ENCODE measurements at regions not wholly inside any gene's neighbourhood (a gene's known extent, or its start where the extent isn't known, plus 50 kb on each side); places are given as distances from the start of the nearest gene placed in this dataset.
"Not testable (repeated sequence)": the region's sequence is repeated elsewhere in the genome, so short reads cannot be mapped to it uniquely, and the experiment has no call there.

DNA sequence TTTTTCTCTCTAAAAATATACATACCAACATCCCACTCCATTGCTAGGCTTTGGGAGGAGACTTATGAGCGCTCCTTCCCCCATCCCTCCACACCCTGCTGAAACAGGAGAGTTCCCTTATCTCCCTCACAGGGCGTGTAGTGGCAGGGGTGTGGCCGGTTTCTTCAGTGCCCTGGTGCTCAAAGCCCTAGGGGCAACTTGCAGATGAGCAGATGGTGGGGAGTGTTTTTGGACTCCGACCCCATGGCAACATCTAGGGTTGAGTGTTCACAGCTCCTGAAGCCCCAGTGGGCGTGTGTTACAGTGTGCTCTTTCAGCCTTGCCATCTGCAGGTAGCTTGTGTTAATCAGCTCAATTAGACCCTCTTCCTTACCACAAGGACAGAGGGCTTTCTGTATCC is 409.5 kb downstream of the MAT2B start:
- 83 to 85% methylated on average over 5 of the region's 5 CpGs for WGBS, 2 experiments

DNA sequence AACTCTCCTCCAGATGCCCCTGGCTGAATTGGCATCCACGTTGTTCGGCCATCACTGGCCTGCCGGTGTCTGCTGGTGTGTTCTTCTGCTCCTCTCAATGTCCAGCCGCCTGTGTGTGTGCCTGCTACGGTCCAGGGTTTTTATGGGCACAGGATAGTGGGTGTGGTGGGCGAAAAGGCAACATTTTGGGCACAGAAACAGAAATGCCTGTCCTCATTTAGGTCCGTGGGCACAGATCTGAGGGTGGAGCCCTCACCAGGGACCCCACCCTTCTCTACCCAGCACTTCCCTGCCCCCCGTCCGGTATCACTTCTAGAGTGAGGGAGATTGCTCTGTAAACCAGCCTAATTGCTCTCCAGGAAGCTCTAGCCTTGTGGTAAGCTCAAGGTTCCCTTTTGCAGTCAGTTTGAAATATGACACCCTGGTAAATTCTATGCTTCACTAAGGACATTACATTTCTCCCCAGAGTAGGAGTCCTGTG is 410.1 kb downstream of the MAT2B start:
- Histone ChIP-seq H3K4me1 (ENCODE audit: control insufficient read depth, insufficient read depth, low read length) (no peaks in the 10 kb centered on the region), H3K27me3 (ENCODE audit: control insufficient read depth, insufficient read depth, low read length, poor library complexity, severe bottlenecking) (no peaks in the 10 kb centered on the region), H3K9me3 (ENCODE audit: control insufficient read depth, low read length) (no peaks in the 10 kb centered on the region), H3K4me3 (ENCODE audit: insufficient read depth, low read depth, low read length) (no peak overlapping the region), H3K36me3 (ENCODE audit: control insufficient read depth, insufficient read depth, low read length) (no peaks in the 10 kb centered on the region), H3K27ac (ENCODE audit: insufficient read depth, low read depth, low read length, poor library complexity, severe bottlenecking) (no peak overlapping the region)
- 79 to 82% methylated on average over 9 of the region's 9 CpGs for WGBS, 2 experiments

More for the DNA sequence above, 409.5 kb downstream of the MAT2B start:
- Histone ChIP-seq H3K27ac (ENCODE audit: insufficient read depth, low read depth, low read length, poor library complexity, severe bottlenecking) (no peak overlapping the region), H3K27me3 (ENCODE audit: control insufficient read depth, insufficient read depth, low read length, poor library complexity, severe bottlenecking) (no peaks in the 10 kb centered on the region), H3K4me3 (ENCODE audit: insufficient read depth, low read depth, low read length) (no peak overlapping the region), H3K4me1 (ENCODE audit: control insufficient read depth, insufficient read depth, low read length) (no peaks in the 10 kb centered on the region), H3K9me3 (ENCODE audit: control insufficient read depth, low read length) (no peaks in the 10 kb centered on the region), H3K36me3 (ENCODE audit: control insufficient read depth, insufficient read depth, low read length) (no peaks in the 10 kb centered on the region)

DNA sequence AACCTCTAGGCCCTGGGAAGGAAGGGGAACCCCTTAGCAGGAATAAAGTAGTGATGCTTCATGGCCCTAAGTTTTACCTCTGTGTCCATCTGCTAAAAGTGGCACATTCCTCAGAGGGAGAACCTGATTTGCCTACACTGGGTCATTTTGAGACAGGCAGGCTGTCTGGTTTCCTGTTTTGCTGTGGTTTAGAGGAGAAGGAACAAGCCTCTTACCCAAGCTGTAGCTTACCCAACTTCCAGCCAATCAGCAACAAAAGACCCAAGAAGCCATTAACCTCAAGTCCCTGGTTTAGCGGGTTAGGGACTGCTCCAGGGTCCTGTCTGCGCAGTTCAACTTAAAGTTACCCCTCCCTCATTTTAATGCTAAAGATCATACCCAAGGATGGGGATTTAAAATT is 411.0 kb downstream of the MAT2B start:
- H3K27ac ChIP-seq (ENCODE audit: insufficient read depth, low read depth, low read length, poor library complexity, severe bottlenecking), result no peak overlapping the region
- H3K36me3 ChIP-seq (ENCODE audit: control insufficient read depth, insufficient read depth, low read length), result no peaks in the 10 kb centered on the region
- H3K9me3 ChIP-seq (ENCODE audit: control insufficient read depth, low read length), result no peaks in the 10 kb centered on the region
- H3K4me3 ChIP-seq (ENCODE audit: insufficient read depth, low read depth, low read length), result no peak overlapping the region
- no peaks in the 10 kb centered on the region for H3K4me1 ChIP-seq (ENCODE audit: control insufficient read depth, insufficient read depth, low read length)
- 86 to 98% methylated on average over 2 of the region's 2 CpGs for WGBS, 2 experiments
- H3K27me3 ChIP-seq (ENCODE audit: control insufficient read depth, insufficient read depth, low read length, poor library complexity, severe bottlenecking), result no peaks in the 10 kb centered on the region

DNA sequence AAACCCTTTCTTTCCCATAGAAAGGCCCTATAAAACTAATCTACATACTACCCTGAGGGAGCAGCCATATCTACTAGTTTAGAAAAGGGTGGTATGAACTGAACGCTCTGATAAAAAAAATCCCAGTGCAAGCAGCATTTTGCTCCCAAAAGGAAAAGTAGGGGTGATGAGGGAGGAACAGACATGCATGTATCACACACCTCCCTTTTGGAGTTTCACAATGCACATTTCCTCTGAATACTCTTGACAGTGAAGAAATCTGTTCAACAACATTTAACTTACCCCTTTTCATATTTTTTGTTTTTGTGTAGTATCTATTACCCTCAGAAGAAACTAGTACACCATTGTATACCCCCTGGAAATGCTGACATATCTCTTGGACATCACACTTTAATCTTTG is 411.4 kb downstream of the MAT2B start:
- Histone ChIP-seq H3K4me1 (ENCODE audit: control insufficient read depth, insufficient read depth, low read length) (no peaks in the 10 kb centered on the region), H3K27me3 (ENCODE audit: control insufficient read depth, insufficient read depth, low read length, poor library complexity, severe bottlenecking) (no peaks in the 10 kb centered on the region), H3K36me3 (ENCODE audit: control insufficient read depth, insufficient read depth, low read length) (no peaks in the 10 kb centered on the region), H3K27ac (ENCODE audit: insufficient read depth, low read depth, low read length, poor library complexity, severe bottlenecking) (no peak overlapping the region), H3K4me3 (ENCODE audit: insufficient read depth, low read depth, low read length) (no peak overlapping the region), H3K9me3 (ENCODE audit: control insufficient read depth, low read length) (no peaks in the 10 kb centered on the region)
- WGBS, 2 experiments, result 83 to 100% methylated on average over 1 of the region's 1 CpG

DNA sequence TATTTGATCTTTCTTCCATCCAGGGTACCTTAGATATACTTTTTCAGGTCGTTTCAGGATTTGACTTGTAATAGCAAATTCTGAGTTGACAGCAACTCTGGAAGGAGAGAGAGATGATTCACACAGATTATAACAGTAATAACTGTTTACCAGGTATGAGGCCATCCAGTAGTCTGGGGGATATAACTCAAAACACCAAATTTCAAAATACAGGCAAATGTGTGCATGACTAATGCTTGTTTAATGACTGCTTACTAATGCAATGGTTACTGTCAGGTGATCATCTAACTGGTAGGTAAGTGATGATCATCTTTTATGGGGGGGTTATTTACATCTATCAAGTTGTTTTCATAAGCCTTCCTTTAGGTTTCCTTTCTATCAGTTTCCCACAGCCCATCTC is 412.3 kb downstream of the MAT2B start:
- Histone ChIP-seq H3K27me3 (ENCODE audit: control insufficient read depth, insufficient read depth, low read length, poor library complexity, severe bottlenecking) (no peaks in the 10 kb centered on the region), H3K27ac (ENCODE audit: insufficient read depth, low read depth, low read length, poor library complexity, severe bottlenecking) (no peak overlapping the region), H3K36me3 (ENCODE audit: control insufficient read depth, insufficient read depth, low read length) (no peaks in the 10 kb centered on the region), H3K9me3 (ENCODE audit: control insufficient read depth, low read length) (no peaks in the 10 kb centered on the region), H3K4me1 (ENCODE audit: control insufficient read depth, insufficient read depth, low read length) (no peaks in the 10 kb centered on the region), H3K4me3 (ENCODE audit: insufficient read depth, low read depth, low read length) (no peak overlapping the region)
- WGBS, 2 experiments, result 69 to 100% methylated on average over 1 of the region's 1 CpG

DNA sequence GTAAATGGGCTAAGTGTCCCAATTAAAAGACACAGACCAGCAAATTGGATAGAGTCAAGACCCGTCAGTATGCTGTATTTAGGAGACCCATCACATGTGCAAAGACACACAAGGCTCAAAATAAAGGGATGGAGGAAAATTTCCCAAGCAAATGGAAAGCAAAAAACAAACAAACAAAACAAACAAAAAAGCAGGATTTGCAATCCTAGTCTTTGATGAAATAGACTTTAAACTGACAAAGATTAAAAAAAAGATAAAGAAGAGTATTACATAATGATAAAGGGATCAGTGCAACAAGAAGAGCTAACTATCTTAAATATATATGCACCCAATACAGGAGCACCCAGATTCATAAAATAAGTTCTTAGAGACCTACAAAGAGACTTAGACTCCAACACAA is 429.6 kb downstream of the MAT2B start:
- H3K36me3 ChIP-seq (ENCODE audit: control insufficient read depth, insufficient read depth, low read length); H3K27me3 ChIP-seq (ENCODE audit: control insufficient read depth, insufficient read depth, low read length, poor library complexity, severe bottlenecking); H3K9me3 ChIP-seq (ENCODE audit: control insufficient read depth, low read length); H3K4me1 ChIP-seq (ENCODE audit: control insufficient read depth, insufficient read depth, low read length); H3K27ac ChIP-seq (ENCODE audit: insufficient read depth, low read depth, low read length, poor library complexity, severe bottlenecking); H3K4me3 ChIP-seq (ENCODE audit: insufficient read depth, low read depth, low read length): not testable (repeated sequence)
- WGBS, 2 experiments, result 60 to 92% methylated on average over 1 of the region's 1 CpG

DNA sequence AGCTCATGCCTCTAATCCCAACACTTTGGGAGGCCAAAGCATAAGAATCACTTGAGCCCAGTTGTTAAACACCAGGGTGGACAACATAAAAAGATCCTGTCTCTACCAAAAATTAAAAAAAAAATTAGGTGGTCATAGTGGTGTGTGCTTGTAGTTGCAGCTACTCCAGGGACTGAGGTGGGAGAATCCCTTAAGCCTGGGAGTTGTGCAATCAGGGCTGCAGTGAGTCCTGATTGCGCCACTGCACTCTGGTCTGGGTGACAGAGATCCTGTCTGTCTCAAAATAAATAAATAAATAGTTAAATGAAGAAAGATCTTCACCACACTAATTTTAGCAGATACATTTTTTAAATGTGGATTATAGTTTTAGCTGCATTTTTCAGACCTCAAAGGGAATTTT is 433.2 kb downstream of the MAT2B start:
- no peaks in the 10 kb centered on the region for H3K36me3 ChIP-seq (ENCODE audit: control insufficient read depth, insufficient read depth, low read length)
- no peak overlapping the region for H3K27ac ChIP-seq (ENCODE audit: insufficient read depth, low read depth, low read length, poor library complexity, severe bottlenecking)
- no peaks in the 10 kb centered on the region for H3K4me1 ChIP-seq (ENCODE audit: control insufficient read depth, insufficient read depth, low read length)
- no peak overlapping the region for H3K4me3 ChIP-seq (ENCODE audit: insufficient read depth, low read depth, low read length)
- no peaks in the 10 kb centered on the region for H3K27me3 ChIP-seq (ENCODE audit: control insufficient read depth, insufficient read depth, low read length, poor library complexity, severe bottlenecking)
- 67 to 100% methylated on average over 1 of the region's 1 CpG for WGBS, 2 experiments
- no peaks in the 10 kb centered on the region for H3K9me3 ChIP-seq (ENCODE audit: control insufficient read depth, low read length)

DNA sequence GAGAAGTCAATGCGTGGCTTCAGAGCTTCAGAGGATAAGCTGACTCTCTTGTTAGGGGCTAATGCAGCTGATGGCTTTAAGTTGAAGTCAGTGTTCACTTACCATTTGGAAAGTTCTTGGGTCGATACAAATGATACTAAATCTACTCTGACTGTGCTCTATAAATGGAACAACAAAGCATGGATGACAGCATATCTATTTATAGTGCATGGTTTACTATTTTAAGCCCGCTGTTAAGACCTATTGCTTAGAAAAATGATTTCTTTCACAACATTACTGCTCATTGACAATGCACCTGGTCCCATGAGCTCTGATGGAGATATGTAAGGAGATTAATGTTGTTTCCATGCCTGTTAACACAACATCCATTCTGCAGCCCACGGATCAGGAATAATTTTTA is 435.7 kb downstream of the MAT2B start:
- no peak overlapping the region for H3K27ac ChIP-seq (ENCODE audit: insufficient read depth, low read depth, low read length, poor library complexity, severe bottlenecking)
- H3K4me1 ChIP-seq (ENCODE audit: control insufficient read depth, insufficient read depth, low read length), result no peaks in the 10 kb centered on the region
- H3K36me3 ChIP-seq (ENCODE audit: control insufficient read depth, insufficient read depth, low read length), result no peaks in the 10 kb centered on the region
- WGBS, 2 experiments, result 85 to 93% methylated on average over 3 of the region's 4 CpGs
- no peak overlapping the region for H3K4me3 ChIP-seq (ENCODE audit: insufficient read depth, low read depth, low read length)
- H3K9me3 ChIP-seq (ENCODE audit: control insufficient read depth, low read length), result no peaks in the 10 kb centered on the region
- H3K27me3 ChIP-seq (ENCODE audit: control insufficient read depth, insufficient read depth, low read length, poor library complexity, severe bottlenecking), result no peaks in the 10 kb centered on the region

DNA sequence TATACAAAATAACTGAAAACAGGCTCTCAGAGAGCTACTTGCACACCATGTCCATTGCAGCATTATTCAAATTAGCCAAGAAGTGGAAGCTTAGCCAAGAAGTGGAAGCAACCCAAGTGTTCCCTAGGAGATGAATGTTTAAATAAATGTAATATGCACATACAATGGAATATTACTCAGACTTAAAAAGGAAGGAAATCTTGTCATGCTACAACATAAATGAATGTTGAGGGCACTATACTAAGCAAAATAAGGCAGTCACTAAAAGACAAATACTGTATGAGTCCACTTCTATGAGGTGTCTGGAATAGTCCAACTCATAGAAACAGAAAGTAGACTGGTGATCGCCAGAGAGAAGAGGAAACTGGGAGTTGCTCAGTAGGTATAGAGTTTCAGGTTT is 438.1 kb downstream of the MAT2B start:
- Histone ChIP-seq H3K27me3 (ENCODE audit: control insufficient read depth, insufficient read depth, low read length, poor library complexity, severe bottlenecking) (no peaks in the 10 kb centered on the region), H3K27ac (ENCODE audit: insufficient read depth, low read depth, low read length, poor library complexity, severe bottlenecking) (no peak overlapping the region), H3K4me3 (ENCODE audit: insufficient read depth, low read depth, low read length) (no peak overlapping the region), H3K36me3 (ENCODE audit: control insufficient read depth, insufficient read depth, low read length) (no peaks in the 10 kb centered on the region), H3K4me1 (ENCODE audit: control insufficient read depth, insufficient read depth, low read length) (no peaks in the 10 kb centered on the region), H3K9me3 (ENCODE audit: control insufficient read depth, low read length) (no peaks in the 10 kb centered on the region)
- WGBS, 2 experiments, result 94 to 100% methylated on average over 1 of the region's 1 CpG

DNA sequence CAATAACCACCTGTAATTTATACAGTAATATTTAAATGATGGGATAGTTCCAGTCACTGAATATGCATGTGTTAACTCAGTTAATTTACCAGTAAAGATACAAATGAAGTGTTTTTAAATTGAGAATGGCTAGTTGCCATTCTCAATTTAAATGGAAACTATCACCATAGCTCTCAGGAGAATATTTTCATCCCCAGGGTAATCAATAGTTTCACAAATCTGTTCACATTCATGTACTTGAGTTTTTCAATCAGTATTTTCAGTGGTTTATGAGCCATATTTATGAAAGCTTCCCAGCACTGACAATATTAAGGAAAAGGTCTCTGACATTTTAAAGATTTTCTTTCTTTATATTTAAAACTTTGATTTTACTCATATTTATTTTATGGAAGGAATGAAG is 439.3 kb downstream of the MAT2B start:
- Histone ChIP-seq H3K36me3 (ENCODE audit: control insufficient read depth, insufficient read depth, low read length) (no peaks in the 10 kb centered on the region), H3K9me3 (ENCODE audit: control insufficient read depth, low read length) (no peaks in the 10 kb centered on the region), H3K4me3 (ENCODE audit: insufficient read depth, low read depth, low read length) (no peak overlapping the region), H3K4me1 (ENCODE audit: control insufficient read depth, insufficient read depth, low read length) (no peaks in the 10 kb centered on the region), H3K27ac (ENCODE audit: insufficient read depth, low read depth, low read length, poor library complexity, severe bottlenecking) (no peak overlapping the region), H3K27me3 (ENCODE audit: control insufficient read depth, insufficient read depth, low read length, poor library complexity, severe bottlenecking) (no peaks in the 10 kb centered on the region)

Data from ectodermal cell (in vitro differentiated cells).